GM18520 (cell line): ENCODE measurements at regions not wholly inside any gene's neighbourhood (a gene's known extent, or its start where the extent isn't known, plus 50 kb on each side); places are given as distances from the start of the nearest gene placed in this dataset.
"Not testable (repeated sequence)": the region's sequence is repeated elsewhere in the genome, so short reads cannot be mapped to it uniquely, and the experiment has no call there.

Source experiments
- ATAC-seq: cut with Tn5 transposase; IDR thresholded peaks from one replicate; pipeline ENCODE4 v1.9.1; 2021; ENCODE audit not compliant: unreplicated experiment

DNA sequence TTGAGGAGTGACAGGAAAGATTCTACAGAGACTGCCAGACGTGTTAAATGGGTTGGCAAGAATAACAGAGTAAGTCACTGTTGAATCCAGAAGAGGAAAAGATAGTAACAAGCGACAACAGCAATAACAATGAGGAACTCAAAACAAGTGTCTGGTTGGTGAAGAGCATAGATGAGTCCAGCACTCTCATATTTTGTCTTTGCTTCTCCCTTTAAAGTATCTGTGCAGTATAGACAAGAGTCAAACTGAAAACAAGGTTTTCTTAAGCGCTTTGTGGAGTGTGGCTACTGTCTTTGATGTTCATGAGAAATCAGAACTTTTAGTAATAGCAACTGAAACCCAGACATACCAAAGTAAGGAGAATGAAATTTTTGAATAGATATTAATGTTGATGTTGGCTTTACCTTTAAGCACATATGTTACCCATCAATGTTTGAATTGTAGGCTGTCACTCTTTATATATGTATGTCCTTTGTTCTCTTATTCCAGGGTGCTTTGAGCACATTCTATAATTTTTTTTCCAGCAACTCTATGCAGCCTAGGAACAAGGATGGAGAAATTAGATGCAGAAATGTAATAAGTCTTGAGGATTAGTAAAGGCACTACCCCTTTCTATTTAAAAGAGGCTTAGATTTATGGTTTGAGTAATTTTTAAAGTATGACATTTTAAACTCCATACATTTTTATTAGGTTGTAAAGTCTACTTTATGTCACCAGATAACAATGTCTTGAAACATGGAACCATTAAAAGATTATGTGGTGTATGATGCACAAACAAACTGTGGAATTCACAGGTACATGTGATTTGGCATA, 185.5 kb downstream of the NFKBIZ start:
- no peak for ATAC-seq

- ATAC-seq = no peak
Observed at GRCh38 chr3:102036017-102036416, 186.7 kb downstream of the NFKBIZ start.

DNA sequence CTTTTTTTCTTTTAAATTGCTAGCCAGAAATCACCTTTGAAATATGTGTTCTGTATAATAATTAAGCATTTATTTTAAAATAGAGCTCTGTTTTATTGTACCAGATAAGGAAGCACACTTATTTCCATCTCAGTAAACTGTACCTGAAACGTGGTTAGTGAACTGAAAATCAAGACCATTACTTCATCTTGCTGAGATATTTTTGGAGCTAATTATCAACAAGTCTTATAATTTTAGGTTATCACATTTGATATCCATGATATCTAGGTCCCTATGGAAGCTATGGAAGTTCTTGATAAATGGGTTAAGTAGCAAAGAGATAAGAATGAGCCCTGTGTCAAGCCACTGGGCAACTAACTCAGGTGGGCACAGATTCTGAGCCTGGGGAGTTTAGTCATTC, 187.2 kb downstream of the NFKBIZ start:
- ATAC-seq = no peak

DNA sequence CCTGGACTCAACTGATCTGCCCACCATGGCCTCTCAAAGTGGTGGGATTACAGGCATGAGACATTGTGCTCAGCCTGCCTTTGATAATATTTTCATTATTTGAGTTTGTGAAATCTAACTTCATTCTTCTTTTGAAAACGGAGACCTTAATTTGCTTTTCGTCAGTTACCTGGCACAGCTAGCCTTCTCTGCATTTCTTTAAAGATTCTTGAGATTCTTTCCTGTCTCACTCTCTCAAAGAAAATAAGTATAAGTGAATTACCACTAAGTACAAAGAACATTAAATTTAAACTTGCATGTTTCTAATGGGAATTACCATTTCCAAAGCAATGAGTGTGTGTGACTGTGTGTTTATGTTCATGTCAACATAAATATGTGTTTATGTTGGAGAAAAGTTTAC, 187.9 kb downstream of the NFKBIZ start:
- ATAC-seq = no peak

DNA sequence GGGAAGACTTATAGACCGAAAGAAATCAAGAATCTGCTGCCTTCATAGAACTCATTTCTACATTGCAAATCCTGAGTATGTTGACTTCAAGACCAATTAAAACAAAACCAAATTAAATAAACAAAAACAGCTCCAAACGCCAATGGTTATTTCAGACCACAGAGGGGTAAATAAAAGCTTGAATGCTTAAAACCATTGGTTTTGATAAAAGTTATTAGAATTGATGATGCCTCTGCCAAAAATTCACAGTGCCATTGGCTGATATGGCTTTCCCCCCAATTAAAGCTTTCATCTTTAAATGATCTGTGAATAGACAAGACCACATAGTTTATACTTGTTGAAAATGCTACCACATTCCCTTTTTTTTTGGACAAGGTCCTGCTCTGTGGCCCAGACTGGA, 188.5 kb downstream of the NFKBIZ start:
- no peak for ATAC-seq

GRCh38 chr3:102038477-102039142, 189.3 kb downstream of the NFKBIZ start:
- ATAC-seq = peak; percentile 93

- not testable (repeated sequence) for ATAC-seq
Observed at GRCh38 chr3:102040144-102040543, 190.8 kb downstream of the NFKBIZ start.

DNA sequence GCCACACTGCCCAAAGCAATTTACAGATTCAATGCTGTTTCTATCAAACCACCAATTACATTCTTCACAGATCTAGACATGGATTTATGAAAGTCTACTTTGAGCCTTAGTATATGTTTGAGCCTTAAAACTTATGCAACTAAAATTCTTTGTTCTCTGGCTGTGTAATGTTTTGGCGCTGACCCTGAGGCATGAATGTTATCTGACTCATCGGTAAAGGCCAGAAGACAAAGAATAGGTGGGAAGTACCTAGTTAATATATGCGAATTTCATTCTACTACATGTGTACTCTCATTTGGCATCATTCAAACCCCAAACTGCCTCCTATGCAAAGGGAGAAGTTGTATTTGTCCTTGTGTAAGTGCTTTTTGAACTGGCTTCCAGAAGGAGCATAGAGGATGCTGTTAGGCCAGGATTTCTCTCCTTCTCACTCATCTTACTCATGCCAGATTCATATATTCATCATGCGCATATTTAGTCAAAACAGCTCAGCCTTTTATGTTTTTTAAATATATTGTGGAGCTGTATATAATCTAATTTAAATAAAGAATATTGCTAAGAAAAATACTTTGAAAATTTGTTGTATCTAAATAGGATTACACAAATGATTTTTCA, 204.2 kb downstream of the NFKBIZ start:
- peak; percentile 60 for ATAC-seq

DNA sequence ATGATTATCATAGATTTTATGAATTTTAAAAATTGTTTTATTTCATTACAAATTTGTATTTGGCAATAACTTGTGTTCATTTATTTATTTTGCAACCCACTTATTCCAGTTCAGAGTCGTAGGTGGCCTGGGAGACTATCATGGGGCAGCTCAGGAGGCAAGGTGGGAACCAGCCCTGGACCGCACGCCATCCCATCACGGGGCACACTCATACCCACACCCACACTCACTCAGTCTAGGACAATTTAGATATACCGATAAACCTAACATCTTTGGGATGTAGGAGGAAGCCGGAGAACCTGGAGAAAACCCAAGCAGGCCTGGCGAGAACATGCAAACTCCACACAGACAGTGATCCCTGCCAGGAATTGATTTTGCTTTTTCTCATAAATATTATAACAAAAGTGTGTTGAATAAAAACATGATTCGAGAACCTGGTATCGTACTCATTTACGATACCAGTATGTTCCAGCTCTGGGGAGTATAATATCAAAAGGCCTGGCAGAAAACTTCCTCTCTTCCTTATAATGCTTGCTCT, 205.3 kb downstream of the NFKBIZ start:
- no peak for ATAC-seq

- ATAC-seq = peak; percentile 66
Observed at GRCh38 chr3:102057781-102058421, 208.6 kb downstream of the NFKBIZ start.

- ATAC-seq = peak; percentile 69
Observed at GRCh38 chr3:102059145-102059943, 210.0 kb downstream of the NFKBIZ start.

DNA sequence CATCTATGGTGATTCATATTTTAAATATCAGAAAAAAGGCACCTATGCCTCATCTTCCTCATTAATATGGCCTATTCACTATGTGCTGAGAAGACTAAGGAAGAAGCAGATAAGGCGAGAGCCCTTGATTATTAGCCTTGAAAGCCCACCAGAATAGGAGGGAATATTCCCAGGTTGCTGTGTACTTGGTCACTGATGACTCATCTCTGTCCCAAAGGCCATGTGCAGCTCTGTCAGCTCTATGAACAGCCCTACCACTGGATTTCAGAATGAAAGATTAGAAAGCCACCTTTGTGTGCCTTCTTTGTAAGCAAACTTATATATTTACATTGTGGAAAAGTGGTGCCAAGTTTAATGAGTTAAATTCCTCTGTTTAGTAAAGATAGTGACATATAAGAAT, 211.5 kb downstream of the NFKBIZ start:
- ATAC-seq = no peak

GRCh38 chr3:102063572-102063971, 214.3 kb downstream of the NFKBIZ start:
- no peak for ATAC-seq

GRCh38 chr3:102066470-102066869, 217.2 kb downstream of the NFKBIZ start:
- no peak for ATAC-seq

- no peak for ATAC-seq
Observed at GRCh38 chr3:102068327-102068726, 219.0 kb downstream of the NFKBIZ start.

GRCh38 chr3:102068736-102069135, 219.4 kb downstream of the NFKBIZ start:
- ATAC-seq = no peak

DNA sequence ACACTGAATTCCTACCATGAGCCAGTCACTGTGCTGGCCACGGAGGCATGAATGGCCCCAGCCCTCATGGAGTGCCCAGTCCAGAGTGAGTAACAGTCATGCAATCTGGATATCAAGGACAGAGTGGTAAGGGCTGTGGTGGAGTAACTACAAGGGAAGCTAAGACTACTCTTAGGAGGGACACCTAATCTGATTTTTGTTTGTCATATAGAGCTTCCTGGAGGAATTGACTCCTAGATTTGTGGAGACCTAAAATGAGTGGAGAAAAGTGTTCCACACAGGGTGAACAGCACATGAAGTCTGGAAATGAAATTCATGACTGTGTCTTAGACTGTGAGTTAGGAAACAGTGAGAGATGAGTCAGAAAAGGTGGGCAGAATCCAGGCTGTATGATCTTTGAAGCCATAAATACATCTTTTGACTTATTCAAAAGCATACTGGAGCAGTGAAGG, 219.9 kb downstream of the NFKBIZ start:
- ATAC-seq = no peak

DNA sequence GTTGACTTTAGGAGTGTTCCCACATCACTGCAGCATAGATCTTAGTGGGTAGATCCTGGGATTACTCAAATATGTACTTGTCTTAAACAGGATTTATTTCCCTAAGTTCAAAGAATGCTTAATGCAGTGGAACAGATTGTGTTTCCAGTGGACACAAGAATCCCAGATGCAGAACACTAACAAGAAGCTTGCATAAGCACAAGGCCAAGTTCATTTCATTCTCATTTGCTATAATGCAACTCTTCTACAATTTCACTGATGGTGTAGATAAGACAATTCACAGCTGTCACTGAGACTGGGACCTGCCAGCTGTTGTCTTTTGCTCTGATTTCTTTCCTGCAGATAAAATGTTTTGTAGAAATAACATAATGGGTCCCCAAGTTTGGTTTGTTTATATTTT, 225.6 kb downstream of the NFKBIZ start:
- ATAC-seq = no peak

- ATAC-seq = no peak
Observed at GRCh38 chr3:102078401-102078800, 229.1 kb downstream of the NFKBIZ start.
